HEK293 (cell line): ENCODE measurements at regions not wholly inside any gene's neighbourhood (a gene's known extent, or its start where the extent isn't known, plus 50 kb on each side); places are given as distances from the start of the nearest gene placed in this dataset.

Experiments used
- CTCF ChIP-seq: fragments of 450-650 bp; formaldehyde crosslinking; IDR thresholded peaks from 2 replicates; pipeline ENCODE4 v1.5.1; 2016; ENCODE audit warnings: missing biosample characterization, missing genetic modification characterization
- ZFP41 ChIP-seq: fragments of 450-650 bp; formaldehyde crosslinking; IDR thresholded peaks from 2 replicates; pipeline ENCODE4 v1.5.1; 2016; ENCODE audit warnings: missing biosample characterization, missing genetic modification characterization, borderline replicate concordance
- ZNF214 ChIP-seq: fragments of 450-650 bp; formaldehyde crosslinking; IDR thresholded peaks from 2 replicates; pipeline ENCODE4 v1.5.1; 2017; ENCODE audit warnings: missing biosample characterization, mild to moderate bottlenecking, missing genetic modification characterization, borderline replicate concordance
- ZNF302 ChIP-seq: fragments of 450-650 bp; formaldehyde crosslinking; IDR thresholded peaks from 2 replicates; pipeline ENCODE4 v1.5.1; 2016; ENCODE audit warnings: missing biosample characterization, missing genetic modification characterization, low read depth

GRCh38 chr18:67951137-67951536 lies 434.6 kb upstream of the DSEL start:
- TF ChIP-seq ZNF302 (tag by site-specific recombination) (no peak), CTCF (no peak), ZNF214 (no peak), ZFP41 (no peak)
